Right lobe of liver (tissue), 6 donors: ENCODE measurements at regions not wholly inside any gene's neighbourhood (a gene's known extent, or its start where the extent isn't known, plus 50 kb on each side); places are given as distances from the start of the nearest gene placed in this dataset.

Experiments used
- ATAC-seq, 4 donors: fragments of 200-7000 bp; cut with Tn5 transposase; one replicate each; pipeline ENCODE4 v1.9.1; 2020; ENCODE audit warnings: mild to moderate bottlenecking in 4 of 4, moderate library complexity in 4 of 4
- DNase-seq, 3 donors: peaks; one replicate each; pipeline ENCODE4 v3.0.0-alpha.2; 2020
- H3K27ac ChIP-seq, 3 donors: fragments of 200-600 bp; one replicate each; pipeline ENCODE4 v1.8.0; 2022
- H3K27me3 ChIP-seq, 2 donors: fragments of 200-600 bp; one replicate each; pipeline ENCODE4 v1.8.0; 2022
- H3K36me3 ChIP-seq, 4 donors: fragments of 200-600 bp; sonication (generic) in 1 of 4; one replicate each; pipeline versions ENCODE4 v1.5.1 to v1.8.0; 2017 to 2022; ENCODE audit warnings: control low read depth in 1 of 4
- H3K4me1 ChIP-seq, 4 donors: fragments of 200-600 bp; sonication (generic) in 1 of 4; one replicate each; pipeline versions ENCODE4 v1.5.1 to v1.8.0; 2017 to 2022; ENCODE audit warnings: control low read depth in 1 of 4
- H3K4me3 ChIP-seq, 3 donors: fragments of 200-600 bp; one replicate each; pipeline ENCODE4 v1.8.0; 2022
- H3K9me3 ChIP-seq, 4 donors: fragments of 200-600 bp; sonication (generic) in 1 of 4; one replicate each; pipeline versions ENCODE4 v1.5.1 to v1.8.0; 2017 to 2022; ENCODE audit warnings: control low read depth in 1 of 4
- CTCF ChIP-seq, 4 donors: fragments of 200-600 bp in 3 of 4; fragments of 450-650 bp in 1 of 4; IDR thresholded peaks; one replicate each; pipeline versions ENCODE4 v1.5.1 to v1.8.0; 2016 to 2022; ENCODE audit warnings: antibody characterized with exemption in 4 of 4, mild to moderate bottlenecking in 2 of 4
- POLR2A ChIP-seq: fragments of 450-650 bp; IDR thresholded peaks from one replicate; pipeline ENCODE4 v1.6.1; 2017; ENCODE audit warnings: antibody characterized with exemption, mild to moderate bottlenecking
- WGBS: methylation state at CpG from one replicate; pipeline ENCODE4 v1.1.6; 2018; ENCODE audit warnings: low coverage, low lambda C conversion rate; ENCODE audit not compliant: insufficient coverage; ENCODE audit errors: missing lambda C conversion rate; 5-methylcytosine and 5-hydroxymethylcytosine counted together
- intact Hi-C, 2 donors: fragments of 100-400 bp; cut with DNase I; formaldehyde crosslinking; loops; one replicate each; pipeline versions ENCODE4 v1.11.2 to v1.14.1; 2022
- donor health status: DM: no; HTN: yes; CAD: no.
- donor health status: DM: no; HTN: no; CAD: no.
- donor health status: DM: no; HTN: no; CAD: no.
- donor health status: DM: no; HTN: yes; CAD: no.
- donor health status: DM: no; HTN: yes; CAD: no.

GRCh38 chr7:16933296-16934279 is 51.8 kb upstream of the AGR3 start:
- 57% methylated on average over 5 of the region's 5 CpGs for WGBS
- ATAC-seq (peak; percentile 14 to 31 (median 24)), DNase-seq (no peak)
- H3K27ac ChIP-seq, result no peak overlapping the region
- no peak overlapping the region for H3K4me3 ChIP-seq
- TF ChIP-seq POLR2A (no peak), CTCF (IDR thresholded peaks at IDR 0.05) (no peak)
- no peaks in the 10 kb centered on the region for H3K9me3 ChIP-seq
- intact Hi-C loops, result no loop called here
- H3K36me3 ChIP-seq, result no peaks in the 10 kb centered on the region
- H3K27me3 ChIP-seq, result no peaks in the 10 kb centered on the region
- no peaks in the 10 kb centered on the region for H3K4me1 ChIP-seq

- H3K36me3 ChIP-seq, result no peaks in the 10 kb centered on the region
- TF ChIP-seq POLR2A, result no peak
- TF ChIP-seq CTCF (IDR thresholded peaks at IDR 0.05), result no peak
- no peaks in the 10 kb centered on the region for H3K9me3 ChIP-seq
- no peak overlapping the region for H3K27ac ChIP-seq
- H3K4me1 ChIP-seq, result no peaks in the 10 kb centered on the region
- DNase-seq (no peak), ATAC-seq (no peak)
- WGBS, result 73% methylated on average over 4 of the region's 6 CpGs
- H3K27me3 ChIP-seq, result no peaks in the 10 kb centered on the region
- no peak overlapping the region for H3K4me3 ChIP-seq
- intact Hi-C loops, result no loop called here
Observed at GRCh38 chr7:16934722-16935340, 53.0 kb upstream of the AGR3 start.

GRCh38 chr7:16935341-16935735 is 53.6 kb upstream of the AGR3 start:
- Histone ChIP-seq H3K9me3 (no peaks in the 10 kb centered on the region), H3K27me3 (no peaks in the 10 kb centered on the region), H3K36me3 (no peaks in the 10 kb centered on the region), H3K27ac (no peak overlapping the region), H3K4me1 (no peaks in the 10 kb centered on the region), H3K4me3 (no peak overlapping the region)
- DNase-seq, result no peak
- WGBS, result 67% methylated on average over 1 of the region's 1 CpG
- no peak for TF ChIP-seq CTCF (IDR thresholded peaks at IDR 0.05)
- TF ChIP-seq POLR2A, result no peak
- intact Hi-C loops, result no loop called here
- no peak for ATAC-seq

DNA sequence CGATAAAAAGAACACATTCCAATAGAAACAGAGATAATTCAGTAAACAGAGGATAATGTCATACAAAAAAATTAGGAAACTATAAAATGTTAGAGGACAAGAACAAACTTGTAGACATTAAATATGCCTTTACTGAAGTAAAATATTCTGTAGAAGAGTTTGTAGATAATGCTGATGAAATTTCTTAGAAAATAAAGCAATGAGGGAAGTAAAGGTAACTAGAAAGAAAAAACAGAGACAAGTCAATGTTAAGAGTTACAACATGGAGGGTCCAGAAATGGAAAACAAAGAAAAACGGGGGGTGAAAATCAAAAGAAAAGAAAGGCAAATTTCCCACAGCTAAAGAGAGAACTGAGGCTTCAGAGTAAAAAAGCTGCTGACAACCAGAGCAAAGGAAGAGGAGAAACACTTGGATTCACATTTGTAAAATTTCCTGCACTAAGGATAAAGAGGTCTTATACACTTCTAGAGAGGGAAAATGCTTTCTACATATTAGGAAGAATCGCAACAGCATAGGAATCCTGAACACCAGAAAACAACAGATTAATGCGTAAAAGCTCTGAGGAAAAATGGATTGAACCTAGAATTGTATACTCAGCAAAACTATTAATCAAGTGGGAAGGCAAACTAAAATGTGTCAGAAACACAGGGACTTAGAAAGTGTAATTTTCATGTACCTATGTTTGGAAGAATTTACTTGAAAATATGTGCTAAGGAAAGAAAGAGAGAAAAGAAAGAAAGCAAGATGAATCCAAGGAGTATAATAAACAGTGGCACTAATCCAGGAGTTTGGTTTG is 55.0 kb upstream of the AGR3 start:
- no peak for ATAC-seq
- intact Hi-C loops, result no loop called here
- Histone ChIP-seq H3K36me3 (no peaks in the 10 kb centered on the region), H3K27me3 (no peaks in the 10 kb centered on the region), H3K9me3 (no peaks in the 10 kb centered on the region), H3K4me3 (no peak overlapping the region), H3K4me1 (no peaks in the 10 kb centered on the region), H3K27ac (no peak overlapping the region)
- DNase-seq, result no peak
- no peak for TF ChIP-seq CTCF (IDR thresholded peaks at IDR 0.05)
- TF ChIP-seq POLR2A, result no peak
- WGBS, result 76% methylated on average over 4 of the region's 4 CpGs
